K562 (cell line): ENCODE measurements at regions not wholly inside any gene's neighbourhood (a gene's known extent, or its start where the extent isn't known, plus 50 kb on each side); places are given as distances from the start of the nearest gene placed in this dataset.

Experiments
- ATAC-seq: fragments of 200-7000 bp; cut with Tn5 transposase; 3 replicates; pipeline ENCODE4 v1.9.1; 2020; ENCODE audit warnings: moderate library complexity
- BruUV-seq: library from RNA; stranded (reverse); fragments of 400-500 nt; replicated peaks from 2 replicates; lab custom pipeline; 2021; lab: Mats Ljungman, UMichigan
- CTCF ChIA-PET: fragments of 300-600 bp; formaldehyde crosslinking; extraction: SDS; loops from one replicate; lab custom pipeline; 2021; ENCODE audit warnings: low intra/inter-chr PET ratio; lab: Yijun Ruan, JAX
- POLR2A ChIA-PET: fragments of 300-600, 350-650 bp; sonication (Branson Sonifier 250); formaldehyde crosslinking; extraction: SDS; loops from one replicate; lab custom pipeline; 2021; ENCODE audit warnings: antibody characterized with exemption, inconsistent platforms; lab: Yijun Ruan, JAX
- DNase-seq, 4 experiments: peaks; one replicate each; pipeline versions ENCODE4 v3.0.0 to v3.0.0-alpha.2; 2011 to 2018; ENCODE audit warnings: low spot score in 3 of 4, mixed read lengths in 3 of 4; ENCODE audit errors: extremely low read depth in 1 of 4
- FAIRE-seq: peaks from 2 replicates; lab custom pipeline; 2011; peaks lifted over from hg19 to GRCh38; lab: Jason Lieb, UNC
- H2AFZ ChIP-seq: 2 replicates; pipeline ENCODE4 v1.6.0; 2011; ENCODE audit warnings: low read depth, low read length, control low read depth, inconsistent platforms
- H3K27ac ChIP-seq: fragments of 200-600 bp; 3 replicates; pipeline ENCODE4 v1.8.0; 2011; ENCODE audit warnings: low read depth, mild to moderate bottlenecking, control low read depth, inconsistent platforms, low read length, moderate library complexity, mixed read lengths; ENCODE audit errors: extremely low read depth
- H3K27me3 ChIP-seq, 2 experiments: fragments of 300-600 bp in 1 of 2; 2 replicates in 1 of 2; 3 replicates in 1 of 2; pipeline versions ENCODE4 v1.6.0 to v1.8.0; 2011; ENCODE audit warnings: inconsistent platforms in 2 of 2, low read length in 2 of 2, mild to moderate bottlenecking in 1 of 2, mixed read lengths in 1 of 2, moderate library complexity in 1 of 2; ENCODE audit not compliant: control insufficient read depth in 2 of 2, insufficient read depth in 2 of 2
- H3K36me3 ChIP-seq: fragments of 300-600 bp; 3 replicates; pipeline ENCODE4 v1.8.0; 2011; ENCODE audit warnings: mild to moderate bottlenecking, low read length, inconsistent platforms; ENCODE audit not compliant: control insufficient read depth, insufficient read depth
- H3K4me1 ChIP-seq, 2 experiments: fragments of 200-600 bp in 1 of 2; replicated peaks in 1 of 2; 2 replicates in 1 of 2; 3 replicates in 1 of 2; pipeline versions ENCODE4 v1.5.1 to v1.8.0; 2011; ENCODE audit warnings: inconsistent platforms in 2 of 2, low read length in 2 of 2, mild to moderate bottlenecking in 1 of 2, mixed read lengths in 1 of 2, moderate library complexity in 1 of 2; ENCODE audit not compliant: control insufficient read depth in 2 of 2, insufficient read depth in 2 of 2
- H3K4me2 ChIP-seq: 2 replicates; pipeline ENCODE4 v1.6.1; 2011; ENCODE audit warnings: low read length, control low read depth, inconsistent platforms, mixed read lengths; ENCODE audit not compliant: insufficient read depth
- H3K4me3 ChIP-seq: fragments of 200-600 bp; sonication (generic), shearing (Covaris generic); 2 replicates; pipeline ENCODE4 v1.5.1; 2016; ENCODE audit warnings: control low read depth, inconsistent platforms
- H3K79me2 ChIP-seq: fragments of 200-600 bp; 3 replicates; pipeline ENCODE4 v1.8.0; 2011; ENCODE audit warnings: low read length, inconsistent platforms; ENCODE audit not compliant: control insufficient read depth, insufficient read depth
- H3K9ac ChIP-seq, 2 experiments: 2 replicates each; pipeline versions ENCODE4 v1.6.0 to v1.6.1; 2011; ENCODE audit warnings: low read depth in 2 of 2, low read length in 2 of 2, control low read depth in 1 of 2, inconsistent platforms in 1 of 2, mild to moderate bottlenecking in 1 of 2, mixed read lengths in 1 of 2; ENCODE audit not compliant: insufficient read depth in 1 of 2
- H3K9me1 ChIP-seq: one replicate; pipeline ENCODE4 v1.6.0; 2011; ENCODE audit warnings: inconsistent platforms, mild to moderate bottlenecking, low read length, moderate library complexity; ENCODE audit not compliant: control insufficient read depth, insufficient read depth
- H3K9me3 ChIP-seq: replicated peaks from 2 replicates; pipeline ENCODE4 v1.5.1; 2011; ENCODE audit warnings: low read depth, low read length, inconsistent platforms; ENCODE audit not compliant: control insufficient read depth, insufficient read depth
- H4K20me1 ChIP-seq: replicated peaks from 2 replicates; pipeline ENCODE4 v1.6.1; 2011; ENCODE audit warnings: low read length, inconsistent platforms, mixed read lengths; ENCODE audit not compliant: control insufficient read depth, insufficient read depth
- ASH1L ChIP-seq: fragments of 450-650 bp; IDR thresholded peaks from 2 replicates; pipeline ENCODE4 v1.6.1; 2018; ENCODE audit warnings: borderline replicate concordance, mild to moderate bottlenecking, low read depth; ENCODE audit not compliant: partially characterized antibody
- CREBBP ChIP-seq: IDR thresholded peaks from one replicate; pipeline ENCODE4 v1.6.1; 2012; ENCODE audit warnings: low read depth, mild to moderate bottlenecking, control low read depth, inconsistent platforms, low read length
- EGR1 ChIP-seq: fragments of 450-650 bp; conservative IDR thresholded peaks from 2 replicates; pipeline ENCODE4 v1.6.1; 2017; ENCODE audit warnings: mild to moderate bottlenecking
- ETV6 ChIP-seq, 3 experiments: fragments of 150-350 bp in 1 of 3; sonication (generic) in 1 of 3; formaldehyde crosslinking in 1 of 3; IDR thresholded peaks; 2 replicates each; pipeline versions ENCODE4 v1.6.1 to v1.8.0; 2014 to 2022; ENCODE audit warnings: borderline replicate concordance in 2 of 3, low read depth in 2 of 3, antibody characterized with exemption in 1 of 3, low read length in 1 of 3, mild to moderate bottlenecking in 1 of 3, missing genetic modification reagents in 1 of 3
- MCM7 ChIP-seq, 2 experiments: fragments of 450-650 bp; IDR thresholded peaks; 2 replicates each; pipeline ENCODE4 v1.6.1; 2016 to 2018
- NFATC3 ChIP-seq: fragments of 450-650 bp; IDR thresholded peaks from 2 replicates; pipeline ENCODE4 v1.6.1; 2017; ENCODE audit warnings: mild to moderate bottlenecking
- NR3C1 ChIP-seq: sonication (generic); formaldehyde crosslinking; IDR thresholded peaks from 2 replicates; pipeline ENCODE4 v1.8.1; 2022; ENCODE audit warnings: missing genetic modification reagents
- POLR2B ChIP-seq: fragments of 450-650 bp; IDR thresholded peaks from 2 replicates; pipeline ENCODE4 v1.6.1; 2018; ENCODE audit warnings: low read depth; ENCODE audit not compliant: partially characterized antibody
- PYGO2 ChIP-seq: fragments of 450-650 bp; IDR thresholded peaks from 2 replicates; pipeline ENCODE4 v1.6.1; 2016; ENCODE audit warnings: mild to moderate bottlenecking, missing genetic modification characterization, moderate library complexity, missing compliant biosample characterization
- RBFOX2 ChIP-seq: fragments of 200-400 bp; formaldehyde crosslinking; IDR thresholded peaks from 2 replicates; pipeline ENCODE4 v1.6.1; 2017; ENCODE audit warnings: low read depth, mild to moderate bottlenecking, low read length, moderate library complexity
- SRSF3 ChIP-seq: fragments of 200-400 bp; formaldehyde crosslinking; IDR thresholded peaks from 2 replicates; pipeline ENCODE4 v1.6.1; 2016; ENCODE audit warnings: mild to moderate bottlenecking, low read length, moderate library complexity; ENCODE audit not compliant: insufficient read depth
- ZBTB17 ChIP-seq: fragments of 450-650 bp; formaldehyde crosslinking; IDR thresholded peaks from 2 replicates; pipeline ENCODE4 v1.4.0; 2020; ENCODE audit warnings: mild to moderate bottlenecking
- ZNF133 ChIP-seq: fragments of 250-450 bp; sonication (Bioruptor Pico); IDR thresholded peaks from 2 replicates; pipeline ENCODE4 v1.4.0; 2020; ENCODE audit warnings: mild to moderate bottlenecking
- ZNF408 ChIP-seq: fragments of 250-450 bp; sonication (Bioruptor Pico); IDR thresholded peaks from 2 replicates; pipeline ENCODE4 v1.4.0; 2020; ENCODE audit warnings: low read depth, mild to moderate bottlenecking, moderate library complexity
- ZNF41 ChIP-seq: fragments of 250-450 bp; sonication (Bioruptor Pico); conservative IDR thresholded peaks from 2 replicates; pipeline ENCODE4 v1.4.0; 2020; ENCODE audit warnings: mild to moderate bottlenecking
- ZNF445 ChIP-seq: fragments of 250-450 bp; sonication (Bioruptor Pico); IDR thresholded peaks from 2 replicates; pipeline ENCODE4 v1.4.0; 2020; ENCODE audit warnings: low read depth, mild to moderate bottlenecking, moderate library complexity
- WGBS: fragments of 100-300 bp; shearing (Covaris generic); methylation state at CpG from one replicate; pipeline ENCODE4 v1.1.6; 2016; ENCODE audit warnings: low coverage, mixed read lengths; ENCODE audit not compliant: insufficient coverage; ENCODE audit errors: missing lambda C conversion rate; 5-methylcytosine and 5-hydroxymethylcytosine counted together
- in situ Hi-C: fragments of 300-500 bp; cut with MboI; formaldehyde crosslinking; loops from 4 replicates; pipeline ENCODE4 v1.15.0; 2018; ENCODE audit warnings: inconsistent platforms, mixed read lengths
- intact Hi-C: fragments of 100-400 bp; cut with micrococcal nuclease; formaldehyde crosslinking; loops from 2 replicates; pipeline ENCODE4 v1.14.2; 2022
- TF ChIP-seq, protein P1 (sequence below): sonication (generic); formaldehyde crosslinking; IDR thresholded peaks from 2 replicates; pipeline ENCODE4 v1.8.0; 2022; ENCODE audit warnings: mild to moderate bottlenecking, missing genetic modification reagents
- TF ChIP-seq, protein P2 (sequence below): fragments of 250-450 bp; sonication (Bioruptor Pico); IDR thresholded peaks from 2 replicates; pipeline ENCODE4 v1.8.0; 2021; ENCODE audit warnings: moderate library complexity, mild to moderate bottlenecking, inconsistent platforms

DNA sequence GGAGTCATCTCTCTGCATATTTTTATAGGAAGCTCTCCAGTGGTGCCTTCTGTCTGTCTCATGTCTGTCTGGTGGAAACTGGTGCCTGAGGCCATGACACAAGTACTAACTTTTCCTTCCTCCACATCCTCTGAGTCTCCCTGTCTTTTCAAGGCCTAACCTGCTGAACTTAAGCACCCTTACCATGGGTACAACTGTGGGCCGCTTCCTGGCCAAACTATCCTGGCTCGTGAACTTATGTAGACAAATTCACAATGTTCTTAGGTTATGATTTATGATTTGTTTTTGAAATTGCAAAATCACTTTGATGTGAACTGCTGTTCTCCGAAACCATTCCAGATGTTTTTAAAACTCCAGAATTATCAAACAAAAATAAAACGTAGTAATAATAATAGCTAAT is 804.5 kb upstream of the POU3F3 start:
- FAIRE-seq (no peak), DNase-seq (no peak), ATAC-seq (no peak)
- H3K9ac ChIP-seq: no peak overlapping the region
- TF ChIP-seq EGR1: no peak
- no peak for TF ChIP-seq ASH1L
- no peak for TF ChIP-seq NFATC3
- no peak for TF ChIP-seq MCM7 (IDR thresholded peaks at IDR 0.05)
- ChIA-PET CTCF (no interaction called here), POLR2A (no interaction called here)
- H3K79me2 ChIP-seq: no peaks in the 10 kb centered on the region
- H4K20me1 ChIP-seq: no peaks in the 10 kb centered on the region
- no peaks in the 10 kb centered on the region for H3K36me3 ChIP-seq
- no peaks in the 10 kb centered on the region for H3K9me3 ChIP-seq
- H3K9me1 ChIP-seq: no peaks in the 10 kb centered on the region
- WGBS: 0% methylated on average over 4 of the region's 4 CpGs
- H3K4me3 ChIP-seq: no peak overlapping the region
- BruUV-seq: no TSS peak
- intact Hi-C loops: no loop called here
- no peak overlapping the region for H3K27ac ChIP-seq
- no peaks in the 10 kb centered on the region for H3K4me1 ChIP-seq
- in situ Hi-C loops: no loop called here
- no peak overlapping the region for H2AFZ ChIP-seq
- H3K4me2 ChIP-seq: no peak overlapping the region
- no peaks in the 10 kb centered on the region for H3K27me3 ChIP-seq

GRCh38 chr2:104049981-104050380 is 803.9 kb upstream of the POU3F3 start:
- H3K4me1 ChIP-seq: no peaks in the 10 kb centered on the region
- intact Hi-C loops: no loop called here
- DNase-seq: no peak
- 2% methylated on average over 5 of the region's 5 CpGs for WGBS
- H4K20me1 ChIP-seq: no peaks in the 10 kb centered on the region
- no peaks in the 10 kb centered on the region for H3K36me3 ChIP-seq
- no peaks in the 10 kb centered on the region for H3K27me3 ChIP-seq
- ChIA-PET POLR2A (no interaction called here), CTCF (no interaction called here)
- H3K9ac ChIP-seq: no peak overlapping the region
- BruUV-seq: no TSS peak
- H3K79me2 ChIP-seq: no peaks in the 10 kb centered on the region
- no peak for ATAC-seq
- H3K4me2 ChIP-seq: no peak overlapping the region
- H2AFZ ChIP-seq: no peak overlapping the region
- in situ Hi-C loops: no loop called here
- H3K27ac ChIP-seq: no peak overlapping the region
- no peaks in the 10 kb centered on the region for H3K9me3 ChIP-seq
- no peaks in the 10 kb centered on the region for H3K9me1 ChIP-seq
- FAIRE-seq: no peak
- no peak overlapping the region for H3K4me3 ChIP-seq
- TF ChIP-seq, protein P1, sequence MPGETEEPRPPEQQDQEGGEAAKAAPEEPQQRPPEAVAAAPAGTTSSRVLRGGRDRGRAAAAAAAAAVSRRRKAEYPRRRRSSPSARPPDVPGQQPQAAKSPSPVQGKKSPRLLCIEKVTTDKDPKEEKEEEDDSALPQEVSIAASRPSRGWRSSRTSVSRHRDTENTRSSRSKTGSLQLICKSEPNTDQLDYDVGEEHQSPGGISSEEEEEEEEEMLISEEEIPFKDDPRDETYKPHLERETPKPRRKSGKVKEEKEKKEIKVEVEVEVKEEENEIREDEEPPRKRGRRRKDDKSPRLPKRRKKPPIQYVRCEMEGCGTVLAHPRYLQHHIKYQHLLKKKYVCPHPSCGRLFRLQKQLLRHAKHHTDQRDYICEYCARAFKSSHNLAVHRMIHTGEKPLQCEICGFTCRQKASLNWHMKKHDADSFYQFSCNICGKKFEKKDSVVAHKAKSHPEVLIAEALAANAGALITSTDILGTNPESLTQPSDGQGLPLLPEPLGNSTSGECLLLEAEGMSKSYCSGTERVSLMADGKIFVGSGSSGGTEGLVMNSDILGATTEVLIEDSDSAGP (CRISPR knock-in tag): no peak
- TF ChIP-seq ZNF133 (no peak), NR3C1 (CRISPR knock-in tag) (no peak), POLR2B (no peak), ZNF445 (CRISPR knock-in tag) (no peak), PYGO2 (tag) (no peak), ZBTB17 (CRISPR knock-in tag) (no peak), ETV6 (IDR thresholded peaks at IDR 0.05; ENCODE audit: borderline replicate concordance in 1 of 2, low read depth in 2 of 2, low read length in 1 of 2) (no peak), ETV6 (CRISPR knock-in tag; IDR thresholded peaks at IDR 0.05; ENCODE audit: borderline replicate concordance) (no peak), RBFOX2 (no peak), CREBBP (no peak), ZNF41 (CRISPR knock-in tag) (no peak), SRSF3 (no peak), ZNF408 (no peak)
- TF ChIP-seq, protein P2, sequence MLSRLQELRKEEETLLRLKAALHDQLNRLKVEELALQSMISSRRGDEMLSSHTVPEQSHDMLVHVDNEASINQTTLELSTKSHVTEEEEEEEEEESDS: no peak
